Activated naive CD4-positive, alpha-beta T cell treated with anti-CD3 and anti-CD28 coated beads, Interleukin-2, amount 50 U/mL, for 24 hours (primary cell): ENCODE measurements at regions not wholly inside any gene's neighbourhood (a gene's known extent, or its start where the extent isn't known, plus 50 kb on each side); places are given as distances from the start of the nearest gene placed in this dataset.
A peak's percentile ranks its signal among the peaks of the same experiment; 100 is the strongest.

Experiments used
- H3K27ac Mint-ChIP-seq: one replicate; pipeline ENCODE4 v1.8.0; 2021; ENCODE audit warnings: mild to moderate bottlenecking, mixed read lengths
- H3K27me3 Mint-ChIP-seq: one replicate; pipeline ENCODE4 v1.8.0; 2021; ENCODE audit warnings: mixed read lengths
- H3K36me3 Mint-ChIP-seq: one replicate; pipeline ENCODE4 v1.8.0; 2021; ENCODE audit warnings: mixed read lengths
- H3K4me1 Mint-ChIP-seq: one replicate; pipeline ENCODE4 v1.8.0; 2021; ENCODE audit warnings: mixed read lengths
- H3K4me3 Mint-ChIP-seq: one replicate; pipeline ENCODE4 v1.8.0; 2021; ENCODE audit warnings: mild to moderate bottlenecking, mixed read lengths
- H3K9me3 Mint-ChIP-seq: one replicate; pipeline ENCODE4 v1.8.0; 2021; ENCODE audit warnings: mixed read lengths

- H3K27ac Mint-ChIP-seq = no peak overlapping the region
- H3K36me3 Mint-ChIP-seq = no peaks in the 10 kb centered on the region
- H3K27me3 Mint-ChIP-seq = peaks cover 13% of the 10 kb centered on the region
- no peaks in the 10 kb centered on the region for H3K9me3 Mint-ChIP-seq
- no peak overlapping the region for H3K4me3 Mint-ChIP-seq
- no peaks in the 10 kb centered on the region for H3K4me1 Mint-ChIP-seq
Measured at GRCh38 chr18:47736376-47737140, 193.9 kb downstream of the SMAD2 start.

GRCh38 chr18:47735041-47735702, 195.3 kb downstream of the SMAD2 start:
- Mint-ChIP-seq H3K36me3 (no peaks in the 10 kb centered on the region), H3K4me3 (no peak overlapping the region), H3K27ac (no peak overlapping the region), H3K27me3 (peaks cover 15% of the 10 kb centered on the region), H3K9me3 (no peaks in the 10 kb centered on the region), H3K4me1 (no peaks in the 10 kb centered on the region)

DNA sequence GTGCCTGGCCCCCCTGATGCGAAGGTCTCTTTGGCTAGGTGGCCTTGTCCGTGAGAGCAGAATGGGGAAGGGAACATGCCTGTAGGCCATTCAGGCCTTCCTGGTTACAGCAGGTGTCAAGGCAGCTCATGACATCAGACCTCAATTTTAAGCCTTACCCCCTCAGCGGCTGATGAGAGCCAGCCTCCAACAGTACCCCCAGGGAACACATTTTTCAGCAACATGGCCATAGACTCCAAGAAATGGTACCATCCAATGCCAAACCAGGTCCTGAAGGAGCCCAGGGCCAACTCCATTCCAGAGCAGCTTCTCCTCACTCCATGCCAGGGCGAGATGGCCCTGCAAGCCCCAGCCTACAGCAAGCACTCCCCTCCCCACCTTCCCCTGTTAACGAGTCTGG, 199.2 kb downstream of the SMAD2 start:
- H3K27me3 Mint-ChIP-seq = peaks cover 17% of the 10 kb centered on the region
- H3K4me1 Mint-ChIP-seq = no peaks in the 10 kb centered on the region
- no peak overlapping the region for H3K4me3 Mint-ChIP-seq
- no peaks in the 10 kb centered on the region for H3K36me3 Mint-ChIP-seq
- no peak overlapping the region for H3K27ac Mint-ChIP-seq
- H3K9me3 Mint-ChIP-seq = no peaks in the 10 kb centered on the region

DNA sequence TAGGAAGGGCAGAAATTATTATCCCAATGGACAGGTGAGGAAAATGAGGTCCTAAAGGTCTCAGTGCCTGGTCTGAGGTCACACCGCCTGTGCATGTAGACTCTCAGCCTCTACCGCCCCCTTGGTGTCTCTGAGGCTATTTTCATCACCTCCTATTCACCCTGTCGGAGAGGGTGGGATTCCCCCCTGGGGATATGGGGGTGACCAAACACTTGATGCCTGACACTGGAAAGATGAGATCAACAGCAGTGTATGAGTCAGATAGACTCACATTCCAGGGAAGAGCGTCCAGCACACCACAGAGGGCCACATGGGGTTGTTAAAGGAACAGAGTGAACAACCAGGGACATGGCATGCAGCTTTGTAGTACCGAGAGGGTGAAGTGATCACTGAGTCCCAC, 199.7 kb downstream of the SMAD2 start:
- no peaks in the 10 kb centered on the region for H3K36me3 Mint-ChIP-seq

DNA sequence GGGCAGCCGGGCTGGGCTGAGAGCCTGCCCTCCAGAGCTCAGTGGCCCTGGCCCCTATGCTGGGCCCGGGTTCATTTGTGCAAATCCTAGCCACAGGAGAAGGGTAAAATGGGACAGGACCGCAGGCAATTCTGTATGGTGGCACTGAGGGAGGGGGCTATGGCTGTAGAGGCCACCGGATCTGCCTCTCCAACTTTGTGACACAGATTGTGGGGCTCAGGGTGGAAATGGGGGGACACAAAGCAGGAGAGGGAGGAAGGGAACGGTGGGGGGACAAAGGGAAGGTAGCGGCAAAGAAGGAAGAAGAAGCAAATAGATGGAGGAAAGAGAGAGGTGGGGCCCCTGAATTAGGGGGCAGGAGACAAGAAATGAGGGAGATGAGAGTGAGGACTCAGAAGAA, 201.1 kb downstream of the SMAD2 start:
- no peaks in the 10 kb centered on the region for H3K9me3 Mint-ChIP-seq
- peak overlapping the region; percentile 56 for H3K27ac Mint-ChIP-seq
- no peak overlapping the region for H3K4me3 Mint-ChIP-seq
- H3K36me3 Mint-ChIP-seq = no peaks in the 10 kb centered on the region
- H3K4me1 Mint-ChIP-seq = no peaks in the 10 kb centered on the region
- peaks cover 10% of the 10 kb centered on the region for H3K27me3 Mint-ChIP-seq

More for the DNA sequence above, 199.7 kb downstream of the SMAD2 start:
- H3K27me3 Mint-ChIP-seq = peaks cover 17% of the 10 kb centered on the region
- no peak overlapping the region for H3K27ac Mint-ChIP-seq
- no peaks in the 10 kb centered on the region for H3K9me3 Mint-ChIP-seq
- no peaks in the 10 kb centered on the region for H3K4me1 Mint-ChIP-seq
- H3K4me3 Mint-ChIP-seq = no peak overlapping the region

GRCh38 chr18:47728921-47729320, 201.5 kb downstream of the SMAD2 start:
- Mint-ChIP-seq H3K4me3 (no peak overlapping the region), H3K36me3 (no peaks in the 10 kb centered on the region), H3K4me1 (no peaks in the 10 kb centered on the region), H3K9me3 (no peaks in the 10 kb centered on the region), H3K27ac (no peak overlapping the region), H3K27me3 (peaks cover 10% of the 10 kb centered on the region)

DNA sequence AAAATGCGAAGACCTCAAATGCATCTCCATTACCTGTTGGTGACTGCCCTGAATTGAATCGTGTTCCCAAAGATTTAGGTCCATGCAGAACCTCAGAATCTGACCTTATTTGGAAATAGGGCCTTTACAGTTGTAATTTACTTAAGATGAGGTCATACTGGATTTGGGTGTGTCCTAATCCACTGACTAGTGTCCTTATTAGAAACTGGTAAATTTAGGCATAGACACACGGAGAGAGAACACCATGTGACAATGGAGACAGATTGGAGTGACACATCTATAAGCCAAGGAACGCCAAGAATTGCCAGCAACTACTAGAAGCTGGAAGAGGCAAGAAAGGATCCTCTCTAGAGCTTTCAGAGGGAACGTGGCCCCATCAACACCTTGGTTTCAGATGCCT, 203.1 kb downstream of the SMAD2 start:
- peaks cover 10% of the 10 kb centered on the region for H3K27me3 Mint-ChIP-seq
- no peak overlapping the region for H3K27ac Mint-ChIP-seq
- H3K36me3 Mint-ChIP-seq = no peaks in the 10 kb centered on the region
- no peaks in the 10 kb centered on the region for H3K4me1 Mint-ChIP-seq
- no peak overlapping the region for H3K4me3 Mint-ChIP-seq
- H3K9me3 Mint-ChIP-seq = no peaks in the 10 kb centered on the region

DNA sequence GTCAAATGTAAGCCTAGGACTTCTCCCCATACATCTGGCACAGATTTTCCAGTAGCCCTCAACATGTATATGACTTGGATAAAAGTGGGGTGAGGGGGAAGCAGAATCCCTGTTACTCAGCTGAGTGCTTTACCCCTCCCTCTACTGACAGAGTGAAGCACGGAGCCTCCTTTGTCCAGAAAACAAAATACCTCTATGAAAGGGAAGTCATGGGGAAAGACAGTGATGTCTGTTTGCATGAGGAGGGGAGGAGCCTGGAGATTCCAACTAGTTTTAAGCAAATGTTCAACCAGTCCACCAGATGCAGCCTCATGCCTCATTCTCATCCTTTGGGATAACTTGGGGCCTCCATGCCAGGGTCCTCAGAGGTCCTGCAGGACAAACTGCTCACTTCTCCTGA, 203.9 kb downstream of the SMAD2 start:
- Mint-ChIP-seq H3K27ac (no peak overlapping the region), H3K27me3 (peaks cover 12% of the 10 kb centered on the region), H3K4me1 (no peaks in the 10 kb centered on the region)

GRCh38 chr18:47725656-47726055, 204.8 kb downstream of the SMAD2 start:
- Mint-ChIP-seq H3K27ac (no peak overlapping the region), H3K27me3 (peaks cover 10% of the 10 kb centered on the region), H3K4me1 (no peaks in the 10 kb centered on the region), H3K9me3 (no peaks in the 10 kb centered on the region), H3K36me3 (no peaks in the 10 kb centered on the region), H3K4me3 (no peak overlapping the region)

More for the DNA sequence above, 203.9 kb downstream of the SMAD2 start:
- no peaks in the 10 kb centered on the region for H3K9me3 Mint-ChIP-seq
- H3K4me3 Mint-ChIP-seq = no peak overlapping the region
- H3K36me3 Mint-ChIP-seq = no peaks in the 10 kb centered on the region

- Mint-ChIP-seq H3K27ac (no peak overlapping the region), H3K27me3 (peaks cover 8% of the 10 kb centered on the region), H3K36me3 (no peaks in the 10 kb centered on the region), H3K4me1 (no peaks in the 10 kb centered on the region), H3K4me3 (no peak overlapping the region), H3K9me3 (no peaks in the 10 kb centered on the region)
Measured at GRCh38 chr18:47724186-47724975, 206.1 kb downstream of the SMAD2 start.

GRCh38 chr18:47721876-47722275, 208.6 kb downstream of the SMAD2 start:
- H3K4me1 Mint-ChIP-seq = no peaks in the 10 kb centered on the region

GRCh38 chr18:47720741-47721140, 209.7 kb downstream of the SMAD2 start:
- Mint-ChIP-seq H3K4me1 (no peaks in the 10 kb centered on the region), H3K4me3 (no peak overlapping the region), H3K36me3 (no peaks in the 10 kb centered on the region), H3K27me3 (peaks cover 2% of the 10 kb centered on the region), H3K27ac (no peak overlapping the region), H3K9me3 (no peaks in the 10 kb centered on the region)

More at GRCh38 chr18:47721876-47722275, 208.6 kb downstream of the SMAD2 start:
- Mint-ChIP-seq H3K36me3 (no peaks in the 10 kb centered on the region), H3K4me3 (no peak overlapping the region), H3K27ac (no peak overlapping the region), H3K9me3 (no peaks in the 10 kb centered on the region), H3K27me3 (peaks cover 3% of the 10 kb centered on the region)

GRCh38 chr18:47719096-47719780, 211.2 kb downstream of the SMAD2 start:
- Mint-ChIP-seq H3K27ac (no peak overlapping the region), H3K36me3 (no peaks in the 10 kb centered on the region), H3K4me1 (no peaks in the 10 kb centered on the region), H3K9me3 (no peaks in the 10 kb centered on the region), H3K27me3 (peaks cover 2% of the 10 kb centered on the region), H3K4me3 (no peak overlapping the region)

DNA sequence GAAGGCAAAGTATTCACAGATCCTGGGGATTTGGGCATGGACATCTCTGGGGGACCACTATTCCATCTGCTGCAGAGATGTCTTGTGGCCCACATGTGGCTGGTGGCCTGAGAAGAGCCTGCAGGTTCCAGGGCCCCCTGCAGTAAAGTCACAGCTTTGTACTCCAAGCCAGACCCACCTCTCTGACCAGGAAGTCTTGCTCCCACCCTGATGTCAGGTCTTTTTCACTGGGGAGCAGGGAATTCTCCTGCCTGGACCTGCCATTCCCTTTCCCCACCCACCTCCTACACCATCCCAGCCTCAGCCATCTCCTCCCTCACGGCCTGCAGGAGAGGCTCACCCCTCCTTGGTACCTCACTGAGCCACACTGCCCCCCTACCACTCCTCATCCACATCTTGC, 211.8 kb downstream of the SMAD2 start:
- no peak overlapping the region for H3K27ac Mint-ChIP-seq
- no peak overlapping the region for H3K4me3 Mint-ChIP-seq
- no peaks in the 10 kb centered on the region for H3K4me1 Mint-ChIP-seq
- peaks cover 2% of the 10 kb centered on the region for H3K27me3 Mint-ChIP-seq
- no peaks in the 10 kb centered on the region for H3K36me3 Mint-ChIP-seq
- no peaks in the 10 kb centered on the region for H3K9me3 Mint-ChIP-seq

- H3K36me3 Mint-ChIP-seq = no peaks in the 10 kb centered on the region
- no peaks in the 10 kb centered on the region for H3K9me3 Mint-ChIP-seq
- H3K27me3 Mint-ChIP-seq = peaks cover 2% of the 10 kb centered on the region
- no peaks in the 10 kb centered on the region for H3K4me1 Mint-ChIP-seq
- no peak overlapping the region for H3K27ac Mint-ChIP-seq
- no peak overlapping the region for H3K4me3 Mint-ChIP-seq
Measured at GRCh38 chr18:47717257-47717656, 213.2 kb downstream of the SMAD2 start.
